ENCODE measurements at regions not wholly inside any gene's neighbourhood (a gene's known extent, or its start where the extent isn't known, plus 50 kb on each side); places are given as distances from the start of the nearest gene placed in this dataset.

DNA sequence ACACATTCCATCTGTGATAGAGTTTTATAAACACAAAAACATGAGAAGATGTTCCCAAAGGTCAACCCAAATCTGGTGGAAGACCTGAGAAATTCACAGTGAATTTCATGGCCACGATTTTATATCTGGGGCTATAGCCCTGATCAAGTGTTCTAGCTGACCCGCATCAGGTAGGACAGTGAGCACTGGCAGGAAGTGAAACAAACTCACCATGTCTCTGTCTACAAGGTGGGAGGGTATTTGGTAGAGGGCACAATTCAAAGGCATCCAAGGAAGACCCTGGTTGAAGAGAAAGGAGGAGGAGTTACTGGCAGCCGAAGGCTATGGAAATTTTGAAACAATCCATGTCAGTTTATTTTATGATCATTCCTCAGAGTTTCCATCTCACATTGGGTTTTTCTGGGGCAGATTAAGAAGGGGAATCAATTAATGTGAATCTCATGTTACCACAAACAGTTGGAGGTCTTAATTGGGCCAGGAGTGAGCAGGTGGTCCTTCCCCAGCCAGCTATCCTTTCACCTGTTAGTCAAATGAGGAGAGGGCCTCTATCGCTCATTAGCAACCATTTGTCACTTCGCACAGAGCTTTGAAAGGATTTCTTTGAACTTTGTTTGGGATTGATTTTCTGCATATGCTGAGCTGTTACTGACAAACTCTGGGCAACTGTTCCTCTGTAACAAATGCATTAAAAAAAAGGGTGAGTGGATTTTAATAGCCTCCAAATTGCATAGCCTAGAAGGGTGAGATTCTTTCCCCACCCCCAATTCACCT, 612.0 kb upstream of the CLINT1 start:
- TF ChIP-seq, protein P1, sequence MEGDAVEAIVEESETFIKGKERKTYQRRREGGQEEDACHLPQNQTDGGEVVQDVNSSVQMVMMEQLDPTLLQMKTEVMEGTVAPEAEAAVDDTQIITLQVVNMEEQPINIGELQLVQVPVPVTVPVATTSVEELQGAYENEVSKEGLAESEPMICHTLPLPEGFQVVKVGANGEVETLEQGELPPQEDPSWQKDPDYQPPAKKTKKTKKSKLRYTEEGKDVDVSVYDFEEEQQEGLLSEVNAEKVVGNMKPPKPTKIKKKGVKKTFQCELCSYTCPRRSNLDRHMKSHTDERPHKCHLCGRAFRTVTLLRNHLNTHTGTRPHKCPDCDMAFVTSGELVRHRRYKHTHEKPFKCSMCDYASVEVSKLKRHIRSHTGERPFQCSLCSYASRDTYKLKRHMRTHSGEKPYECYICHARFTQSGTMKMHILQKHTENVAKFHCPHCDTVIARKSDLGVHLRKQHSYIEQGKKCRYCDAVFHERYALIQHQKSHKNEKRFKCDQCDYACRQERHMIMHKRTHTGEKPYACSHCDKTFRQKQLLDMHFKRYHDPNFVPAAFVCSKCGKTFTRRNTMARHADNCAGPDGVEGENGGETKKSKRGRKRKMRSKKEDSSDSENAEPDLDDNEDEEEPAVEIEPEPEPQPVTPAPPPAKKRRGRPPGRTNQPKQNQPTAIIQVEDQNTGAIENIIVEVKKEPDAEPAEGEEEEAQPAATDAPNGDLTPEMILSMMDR (IDR thresholded peaks at IDR 0.05): no peak
- TF ChIP-seq POLR2A (IDR thresholded peaks at IDR 0.05): no peak

Measured in adrenal gland (tissue), 5 donors.